Hindlimb muscle (tissue), 1 donor: ENCODE measurements at regions not wholly inside any gene's neighbourhood (a gene's known extent, or its start where the extent isn't known, plus 50 kb on each side); places are given as distances from the start of the nearest gene placed in this dataset.
"Not testable (repeated sequence)": the region's sequence is repeated elsewhere in the genome, so short reads cannot be mapped to it uniquely, and the experiment has no call there.

Source experiments
- DNase-seq: peaks from one replicate; pipeline ENCODE4 v3.0.0-alpha.2; 2013

DNA sequence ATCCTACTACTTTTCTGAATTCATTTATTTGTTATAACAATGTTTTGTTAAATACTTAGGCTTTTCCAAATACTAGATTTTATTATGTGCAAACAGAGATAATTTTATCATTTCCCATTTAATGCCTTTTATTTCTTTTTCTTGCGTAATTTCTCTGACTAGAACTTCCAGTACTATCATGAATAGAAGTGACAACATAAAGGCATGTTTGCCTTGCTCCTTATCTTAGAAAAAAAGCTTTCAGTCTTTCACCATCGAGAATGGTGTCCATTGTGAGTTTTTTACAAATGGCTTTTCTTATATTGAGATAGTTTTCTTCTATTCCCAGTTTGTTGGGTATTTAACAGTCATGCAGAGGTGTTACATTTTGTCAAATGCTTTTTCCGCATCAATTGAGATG lies 453.1 kb upstream of the ZP4 start:
- DNase-seq, result no peak

DNA sequence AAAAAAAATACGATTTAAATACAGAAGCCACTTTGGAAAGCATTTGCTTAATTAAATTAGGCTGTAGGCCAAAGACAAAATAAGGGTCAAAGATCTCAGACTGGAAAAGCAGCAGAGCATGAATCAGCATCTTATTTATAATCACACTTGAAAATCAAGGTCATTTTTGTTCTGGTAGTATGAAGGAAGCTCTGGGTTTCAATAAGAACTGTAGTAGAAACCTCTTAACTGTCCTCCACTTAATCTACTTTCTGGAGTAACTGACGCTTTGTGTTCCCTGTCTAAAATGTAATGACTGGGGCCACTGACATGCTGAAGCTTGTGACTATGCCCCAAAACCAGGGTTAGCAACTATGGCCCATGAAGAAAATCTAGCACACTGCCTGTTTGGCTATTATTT lies 450.7 kb upstream of the ZP4 start:
- DNase-seq, result no peak

DNA sequence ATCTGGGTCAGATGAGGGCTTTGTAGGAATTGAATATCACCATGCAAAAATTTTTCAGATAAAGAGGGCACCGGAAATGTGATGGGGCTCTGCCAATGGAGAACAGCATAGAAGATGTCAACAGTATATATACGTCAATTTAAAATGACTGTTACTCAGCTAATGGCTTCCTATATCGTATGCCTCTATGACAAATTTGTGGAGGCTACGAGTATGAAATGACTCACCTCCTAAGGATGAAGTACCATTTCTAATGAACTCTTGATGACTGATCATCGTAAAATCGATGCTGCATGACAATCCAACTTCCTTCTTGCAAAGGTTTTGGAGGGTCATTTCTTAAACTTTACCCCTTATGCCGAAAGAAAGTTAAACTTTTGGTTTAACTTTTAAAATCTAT lies 450.3 kb upstream of the ZP4 start:
- DNase-seq, result no peak

DNA sequence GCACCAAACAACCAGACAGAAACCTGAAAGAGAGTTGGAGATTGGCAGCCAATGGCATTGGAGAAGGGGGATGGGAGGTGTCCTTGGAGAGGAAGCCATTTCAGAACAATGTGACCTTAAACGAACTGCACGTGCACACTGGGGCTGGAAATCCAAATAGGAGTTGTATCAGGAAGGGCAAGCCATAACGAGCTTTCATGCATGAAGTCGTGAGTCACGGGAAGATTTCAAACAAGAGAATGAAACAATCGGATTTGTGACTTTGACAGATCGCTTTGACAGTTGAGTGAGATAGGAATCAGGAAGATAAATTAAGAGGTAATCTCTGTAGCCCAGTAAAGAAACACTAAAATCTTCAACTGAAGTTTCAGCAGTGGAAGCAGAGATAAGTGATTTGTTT lies 445.8 kb upstream of the ZP4 start:
- no peak for DNase-seq

DNA sequence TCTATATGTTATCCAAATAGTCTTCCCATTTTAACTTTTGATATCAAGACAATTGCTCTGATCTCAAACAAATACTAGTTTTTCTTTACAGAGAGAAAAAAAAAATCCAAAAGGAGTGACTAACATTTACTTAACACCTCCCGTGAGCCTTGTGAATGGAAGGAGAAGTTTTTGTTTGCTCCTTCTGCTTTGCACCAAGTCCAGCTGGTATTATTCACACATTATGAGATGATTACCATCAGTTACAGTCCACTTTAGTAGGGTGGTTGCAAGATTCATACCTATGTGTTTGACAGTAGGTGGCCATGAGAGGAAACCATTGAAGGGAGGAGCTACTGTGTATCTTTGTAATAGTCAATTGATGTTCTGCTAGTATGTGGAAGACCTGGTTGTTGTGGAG lies 443.4 kb upstream of the ZP4 start:
- DNase-seq, result no peak

DNA sequence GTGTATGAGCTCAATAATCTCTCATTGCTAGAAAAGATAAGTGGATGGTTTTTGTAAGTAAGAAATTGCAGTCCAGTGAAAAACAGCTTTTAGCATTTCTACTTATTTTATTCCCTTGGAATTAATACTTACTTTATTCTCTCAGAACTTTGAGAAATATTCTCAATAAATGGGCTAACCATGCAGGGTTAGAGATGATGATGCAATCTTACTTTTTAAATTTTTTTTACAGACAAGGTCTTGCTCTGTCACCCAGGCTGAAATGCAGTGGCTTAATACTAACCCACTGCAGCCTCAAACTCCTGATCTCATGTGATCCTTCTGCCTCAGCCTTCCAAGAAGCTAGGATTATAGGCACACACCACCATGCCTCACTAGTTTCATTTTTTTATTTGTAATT lies 440.8 kb upstream of the ZP4 start:
- DNase-seq, result no peak

DNA sequence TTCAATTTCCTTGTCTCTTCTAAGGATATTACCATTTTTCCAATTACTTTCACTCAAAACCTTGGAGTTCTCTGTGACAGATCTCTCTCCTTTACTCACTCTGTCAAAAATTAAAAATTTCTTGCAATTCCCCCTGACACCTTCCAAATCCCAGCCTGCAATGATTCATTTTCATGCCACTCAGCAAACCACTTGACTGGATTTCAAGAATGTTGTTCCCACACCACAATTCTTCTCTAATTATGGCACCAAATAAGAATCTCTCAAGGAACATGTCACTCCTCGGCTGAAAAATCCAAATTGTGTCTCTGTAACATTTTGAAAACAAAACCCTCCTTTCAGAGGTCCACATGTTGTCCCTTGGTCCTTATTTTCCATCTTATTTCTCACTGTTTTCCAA lies 438.9 kb upstream of the ZP4 start:
- no peak for DNase-seq

DNA sequence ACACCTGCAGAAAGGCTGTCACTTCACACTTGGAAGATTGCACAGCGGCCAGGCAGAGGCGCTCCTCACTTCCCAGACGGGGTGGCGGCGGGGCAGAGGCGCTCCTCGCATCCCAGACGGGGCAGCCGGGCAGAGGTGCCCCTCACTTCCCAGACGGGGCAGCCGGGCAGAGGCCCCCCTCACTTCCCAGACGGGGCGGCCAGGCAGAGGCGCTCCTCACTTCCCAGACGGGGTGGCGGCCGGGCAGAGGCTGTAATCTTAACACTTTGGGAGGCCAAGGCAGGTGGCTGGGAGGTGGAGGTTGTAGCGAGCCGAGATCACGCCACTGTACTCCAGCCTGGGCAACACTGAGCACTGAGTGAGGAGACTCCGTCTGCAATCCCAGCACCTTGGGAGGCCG lies 436.3 kb upstream of the ZP4 start:
- not testable (repeated sequence) for DNase-seq

DNA sequence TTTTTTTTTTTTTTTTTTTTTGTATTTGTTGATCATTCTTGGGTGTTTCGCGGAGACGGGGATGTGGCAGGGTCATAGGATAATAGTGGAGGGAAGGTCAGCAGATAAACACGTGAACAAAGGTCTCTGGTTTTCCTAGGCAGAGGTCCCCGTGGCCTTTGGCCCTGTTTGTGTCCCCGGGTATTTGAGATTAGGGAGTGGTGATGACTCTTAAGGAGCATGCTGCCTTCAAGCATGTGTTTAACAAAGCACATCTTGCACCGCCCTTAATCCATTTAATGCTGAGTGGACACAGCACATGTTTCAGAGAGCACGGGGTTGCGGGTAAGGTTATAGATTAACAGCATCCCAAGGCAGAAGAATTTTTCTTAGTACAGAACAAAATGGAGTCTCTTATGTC lies 435.8 kb upstream of the ZP4 start:
- DNase-seq, result not testable (repeated sequence)

DNA sequence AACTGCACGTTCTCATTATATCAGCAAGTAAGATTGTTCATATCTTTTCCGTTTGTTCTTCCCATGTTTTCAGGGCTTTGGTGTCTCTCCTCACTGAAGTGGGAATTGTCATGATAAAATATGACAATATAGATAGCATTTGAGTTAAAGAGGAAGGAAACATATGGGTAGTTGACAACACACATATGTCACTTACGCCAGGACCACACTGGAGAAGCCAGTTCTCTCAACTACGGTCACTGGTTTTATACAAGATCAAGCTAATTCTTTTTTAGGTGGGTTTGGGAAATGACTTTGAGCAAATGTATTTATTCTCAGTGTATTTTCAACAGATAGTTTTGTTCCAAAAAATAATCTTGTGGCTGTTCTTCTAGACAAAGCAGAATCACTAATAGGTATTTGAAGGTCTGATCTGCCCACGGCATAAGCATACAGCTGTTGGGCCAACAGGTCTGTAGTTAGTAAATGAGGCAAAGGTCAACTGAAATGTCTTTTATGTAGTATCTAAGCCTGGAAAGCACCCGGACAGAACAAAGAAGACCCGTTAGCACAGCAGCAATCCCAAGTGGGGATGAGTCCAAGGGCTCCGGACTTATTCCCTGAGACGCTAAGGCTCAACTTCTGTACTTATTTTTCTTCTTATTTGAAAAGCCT lies 433.6 kb upstream of the ZP4 start:
- no peak for DNase-seq

DNA sequence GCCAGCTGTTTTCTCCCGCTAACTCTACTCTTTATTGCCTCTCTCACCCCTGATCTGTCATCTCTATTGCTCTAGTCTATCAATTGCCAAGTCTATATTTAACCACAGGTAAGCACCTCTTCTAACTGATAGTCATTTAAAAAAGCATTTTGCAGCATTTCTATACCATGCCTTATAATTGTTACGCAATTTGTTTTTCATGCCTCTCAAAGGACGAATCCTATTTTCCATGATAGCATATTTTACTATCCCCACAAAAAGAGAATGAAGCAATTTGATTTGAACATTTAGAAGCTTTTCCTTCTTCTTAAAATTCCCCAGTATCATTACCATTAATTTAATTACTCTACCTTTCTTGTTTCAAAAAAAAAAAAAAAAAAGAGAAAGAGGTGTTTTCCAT lies 432.8 kb upstream of the ZP4 start:
- DNase-seq, result no peak

DNA sequence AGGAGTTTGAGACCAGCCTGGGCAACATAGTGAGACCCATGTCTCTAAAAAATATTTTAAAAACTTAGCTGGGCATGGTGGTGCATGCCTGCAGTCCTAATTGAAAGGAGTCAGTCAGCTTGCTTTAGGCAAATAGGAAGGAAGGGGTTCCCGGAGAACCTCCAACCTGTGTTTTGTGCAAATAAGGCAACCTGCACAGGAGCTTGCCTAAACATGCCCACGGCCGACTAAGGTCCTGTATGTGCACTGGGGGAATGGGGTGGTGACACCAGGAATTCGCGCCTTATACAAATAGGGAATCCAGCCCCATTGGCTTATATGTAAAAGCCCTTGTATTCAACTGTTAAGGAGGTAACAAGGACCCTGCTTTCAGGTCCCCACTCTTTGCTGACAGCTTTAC lies 429.2 kb upstream of the ZP4 start:
- DNase-seq, result no peak

DNA sequence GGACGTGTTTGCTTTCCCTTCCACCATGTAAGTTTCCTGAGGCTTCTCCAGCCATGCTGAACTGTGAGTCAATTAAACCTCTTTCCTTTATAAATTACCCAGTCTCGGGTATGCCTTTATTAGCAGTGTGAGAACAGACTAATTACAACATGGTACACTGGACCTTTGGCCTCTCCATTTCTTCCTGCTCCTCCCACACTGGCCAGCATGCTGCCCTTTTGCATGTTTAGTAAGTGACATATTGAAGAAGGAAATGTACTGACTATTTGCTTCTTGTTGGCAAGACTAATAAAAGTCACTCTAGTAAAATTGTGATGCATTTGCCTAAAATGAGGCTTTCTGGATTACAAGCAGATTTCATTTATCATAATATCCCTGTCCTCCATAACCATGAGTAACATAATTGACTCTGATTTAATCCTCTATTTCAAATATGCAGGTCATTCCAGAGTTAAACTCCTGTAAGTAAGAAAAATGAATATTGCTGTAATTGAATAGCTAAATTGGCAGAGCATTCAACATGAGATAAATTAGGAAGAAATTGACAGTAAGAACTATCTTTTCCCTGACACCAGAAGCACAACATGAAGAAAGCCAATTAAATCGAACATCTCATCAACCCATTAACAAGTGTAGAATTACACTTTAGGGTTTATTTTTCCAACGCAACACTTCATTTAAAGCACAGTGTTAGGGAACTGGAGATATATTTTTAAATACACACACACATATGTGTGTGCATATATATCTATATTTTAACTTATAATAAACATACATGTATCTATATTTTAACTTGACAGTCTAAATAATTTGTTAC lies 427.8 kb upstream of the ZP4 start:
- no peak for DNase-seq

DNA sequence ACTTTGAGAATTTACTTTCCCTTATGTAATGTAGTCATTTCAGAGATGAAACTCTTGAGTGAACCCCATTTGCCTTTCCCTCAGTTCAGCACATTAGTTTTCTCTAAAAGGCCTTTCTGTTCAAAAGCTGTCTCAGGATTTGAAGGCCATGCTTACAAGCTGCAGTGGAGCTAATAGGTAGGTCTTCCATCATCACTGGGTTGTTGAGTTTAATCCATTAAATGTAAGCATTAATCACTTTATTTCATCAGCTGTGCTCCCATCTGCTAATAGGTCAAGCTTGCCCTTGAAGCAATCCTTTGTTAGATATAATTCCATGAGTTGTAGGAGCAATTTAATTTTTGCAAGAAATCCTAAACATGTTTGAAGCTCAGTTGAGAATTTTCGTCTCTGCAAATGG lies 422.2 kb upstream of the ZP4 start:
- no peak for DNase-seq

DNA sequence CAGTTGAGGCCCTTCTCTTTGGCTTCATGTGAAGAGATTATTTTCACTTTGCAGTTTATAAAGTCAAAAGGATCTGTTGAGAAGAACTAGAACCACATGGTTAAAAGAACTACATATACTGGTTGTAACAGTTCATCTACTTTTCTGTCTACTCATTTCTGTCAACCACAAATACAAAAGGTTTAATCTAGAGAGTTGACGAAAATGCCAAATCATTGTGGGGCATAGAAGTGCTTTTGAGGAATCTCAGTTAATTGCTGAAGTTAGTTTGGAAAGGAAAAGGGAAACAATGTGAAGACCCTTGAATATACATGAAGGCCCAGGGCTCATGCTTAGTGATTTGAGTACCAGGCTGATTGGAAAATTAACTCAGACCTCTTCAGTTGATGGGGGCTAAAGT lies 415.7 kb upstream of the ZP4 start:
- DNase-seq, result no peak

DNA sequence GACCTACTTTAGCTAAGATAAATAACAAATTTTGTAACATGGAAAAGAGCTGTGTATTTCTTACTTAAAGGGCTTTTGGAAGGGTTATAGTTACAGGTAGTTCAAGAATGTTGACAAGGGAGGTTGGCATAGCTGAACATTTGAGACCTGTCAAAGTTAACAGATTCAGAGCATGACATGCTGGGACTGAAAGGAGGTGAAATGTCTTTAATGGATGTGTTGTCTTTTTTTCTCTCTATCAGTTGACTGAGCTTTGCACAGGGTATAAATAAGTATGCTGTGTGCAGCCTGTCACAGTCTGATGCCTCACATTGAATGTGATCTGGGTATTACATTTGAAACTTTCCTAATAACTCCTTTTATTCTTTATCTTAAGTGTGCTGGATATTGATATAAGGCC lies 411.9 kb upstream of the ZP4 start:
- DNase-seq, result no peak

DNA sequence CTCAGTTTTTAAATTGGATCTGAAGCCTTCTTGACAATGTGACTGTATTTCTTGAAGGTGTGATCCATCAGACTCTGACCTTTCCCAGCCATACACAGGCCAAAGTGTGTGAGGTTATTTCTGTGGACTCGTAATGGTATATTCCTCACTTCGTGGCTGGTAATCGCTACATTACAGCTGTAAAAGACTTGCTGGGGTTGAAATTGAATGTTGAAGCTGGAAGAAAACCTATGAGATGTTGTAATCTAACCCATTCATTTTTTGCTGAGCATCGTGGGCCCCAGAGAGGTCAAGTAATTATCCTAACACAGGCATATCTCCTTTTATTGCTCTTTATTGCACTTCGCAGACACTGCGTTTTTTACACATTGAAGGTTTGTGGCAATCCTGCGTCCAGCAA lies 405.6 kb upstream of the ZP4 start:
- DNase-seq, result no peak

DNA sequence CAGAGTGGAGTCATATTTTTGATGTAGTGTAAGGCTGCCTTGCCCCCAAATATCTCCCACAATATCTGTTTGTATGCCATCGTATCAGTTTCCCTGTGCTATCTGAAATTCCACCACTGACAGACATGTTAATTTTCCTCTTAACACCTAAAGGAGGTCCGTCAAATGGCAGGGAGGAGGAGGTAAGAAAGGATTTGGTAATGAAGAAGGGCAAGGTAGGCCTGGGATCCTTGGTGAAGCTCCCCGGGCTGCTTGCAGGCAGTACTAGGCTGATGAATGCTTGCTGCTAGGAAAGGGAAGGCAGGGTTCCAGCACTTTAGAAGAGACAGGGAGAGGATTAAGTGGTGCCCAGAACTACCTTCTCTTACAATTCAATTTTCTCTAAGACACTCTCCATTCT lies 402.4 kb upstream of the ZP4 start:
- no peak for DNase-seq

DNA sequence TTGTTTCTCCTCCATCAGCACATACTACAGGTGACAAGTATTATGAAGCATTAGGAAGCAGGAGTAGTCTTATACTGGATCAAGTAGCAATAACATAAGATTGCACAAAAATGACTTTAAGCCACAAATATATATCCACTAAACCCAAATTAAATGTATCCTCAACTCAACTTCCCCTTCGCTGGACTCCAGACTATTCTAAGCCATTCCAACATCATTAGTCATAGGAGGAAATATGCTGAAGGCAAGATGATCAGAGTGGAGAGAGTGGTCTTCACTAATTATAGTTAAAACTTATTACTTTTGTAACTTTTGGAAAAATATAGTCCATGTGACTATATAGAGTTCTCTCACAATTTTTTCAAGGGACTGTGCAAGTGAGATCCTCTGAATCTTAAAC lies 390.7 kb upstream of the ZP4 start:
- DNase-seq, result no peak

DNA sequence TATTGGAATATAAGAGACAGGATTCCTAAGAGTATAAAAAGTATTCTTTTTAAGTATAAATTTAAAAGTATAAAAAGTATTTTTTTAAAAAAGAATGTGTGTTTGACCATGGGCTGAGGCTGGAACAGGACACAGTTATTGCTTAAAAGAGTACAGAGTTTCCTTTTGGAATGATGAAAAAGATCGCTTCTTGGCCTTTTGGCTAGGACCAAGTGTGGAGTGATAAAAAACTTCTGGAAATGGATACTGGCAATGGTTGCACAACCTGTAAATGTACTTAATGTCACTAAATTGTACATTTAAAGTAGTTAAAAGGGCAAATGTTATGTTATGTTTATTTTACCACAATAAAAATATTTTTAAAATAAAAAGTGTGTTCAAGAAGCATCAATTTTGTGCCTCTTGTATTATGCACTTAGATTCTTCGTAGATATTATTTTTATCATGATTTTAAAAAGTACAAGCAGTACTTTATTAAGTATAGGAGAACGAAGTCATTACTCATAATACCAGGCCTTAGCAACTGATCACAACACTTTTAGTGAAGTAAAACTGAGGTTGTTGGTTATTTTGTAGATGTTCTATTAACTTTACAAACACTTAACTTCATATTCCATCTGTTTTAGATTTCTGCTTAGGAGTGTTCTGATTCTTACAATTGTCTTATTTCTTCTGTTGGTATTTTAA lies 389.1 kb upstream of the ZP4 start:
- no peak for DNase-seq

DNA sequence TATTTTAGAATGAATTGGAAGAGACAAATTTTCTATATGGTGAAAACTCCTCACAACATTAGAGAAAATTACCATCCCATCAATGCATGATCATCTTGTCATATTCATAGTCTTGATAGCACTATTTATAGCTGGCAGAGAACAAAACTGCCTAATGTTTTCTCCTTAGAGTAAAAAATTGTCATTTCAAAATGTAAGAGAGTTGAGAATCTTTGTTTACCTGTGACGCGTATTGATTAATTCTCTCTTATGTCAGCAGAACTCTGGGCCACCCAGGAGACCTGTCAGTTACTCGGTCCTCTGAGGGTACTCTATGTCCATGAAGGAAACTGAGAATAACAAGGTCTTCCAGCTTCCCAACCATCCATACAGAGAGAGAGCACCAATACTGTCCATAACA lies 381.4 kb upstream of the ZP4 start:
- DNase-seq, result no peak

DNA sequence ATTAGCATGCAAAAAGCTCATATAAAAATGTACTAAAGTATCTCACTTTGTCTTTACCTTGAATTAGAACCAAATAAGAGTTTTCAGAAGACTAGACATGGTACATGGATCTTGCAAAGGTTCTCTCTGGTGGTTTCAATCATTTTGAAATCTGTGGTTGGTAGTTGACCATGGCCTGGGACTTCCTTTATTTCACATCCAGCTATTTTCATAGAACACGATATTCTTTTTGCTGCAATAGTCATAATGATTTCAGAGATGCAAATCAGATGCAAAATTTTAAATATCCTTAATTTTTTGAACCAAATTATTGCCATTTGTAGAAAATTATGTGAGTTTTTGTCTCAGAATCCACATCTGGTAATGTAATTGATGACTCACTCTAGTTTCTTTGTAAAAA lies 375.1 kb upstream of the ZP4 start:
- DNase-seq, result no peak

DNA sequence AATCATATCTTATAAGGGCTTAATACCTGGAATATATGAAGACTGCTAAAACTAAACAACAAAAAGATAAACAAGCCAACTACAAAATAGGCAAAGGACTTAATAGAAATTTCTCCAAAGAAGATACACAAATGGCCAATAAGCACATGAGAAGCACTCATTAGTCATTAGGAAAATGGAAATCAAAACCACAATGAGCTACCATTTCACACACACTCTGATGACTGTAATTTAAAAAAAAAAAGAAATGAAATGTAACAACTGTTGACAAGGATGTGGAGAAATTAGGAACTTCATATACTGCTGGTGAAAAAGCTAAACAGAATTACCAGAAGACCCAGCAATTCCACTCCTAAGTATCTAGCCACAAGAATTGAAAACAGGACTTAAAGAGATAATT lies 374.2 kb upstream of the ZP4 start:
- no peak for DNase-seq

DNA sequence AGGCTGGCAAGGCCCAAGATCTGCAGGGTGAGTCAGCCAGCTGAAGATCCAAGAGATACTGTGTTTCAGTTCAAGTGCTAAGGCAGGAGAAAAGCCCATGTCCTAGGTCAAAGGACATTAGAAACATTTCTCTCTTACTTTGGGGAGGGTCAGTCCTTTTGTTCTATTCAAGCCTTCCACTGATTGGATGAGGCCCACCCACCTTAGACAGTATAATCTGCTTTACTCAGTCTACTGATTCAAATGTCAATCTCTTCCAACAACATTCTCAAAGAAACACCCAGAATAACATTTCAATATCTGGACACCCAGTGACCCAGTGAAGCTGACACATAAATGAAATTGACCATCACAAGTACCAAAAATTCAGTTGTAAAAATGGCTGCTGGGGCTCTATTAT lies 367.8 kb upstream of the ZP4 start:
- DNase-seq, result no peak
